GM12873 (cell line): ENCODE measurements at regions not wholly inside any gene's neighbourhood (a gene's known extent, or its start where the extent isn't known, plus 50 kb on each side); places are given as distances from the start of the nearest gene placed in this dataset.

Source experiments
- CTCF ChIP-seq: IDR thresholded peaks from 2 replicates; pipeline ENCODE4 v1.5.1; 2012; ENCODE audit warnings: low read depth, mild to moderate bottlenecking, moderate library complexity, low read length, control low read depth; ENCODE audit not compliant: insufficient read depth; ENCODE audit errors: missing control alignments

GRCh38 chr6:48755315-48755714 lies 644.3 kb upstream of the PTCHD4 start:
- no peak for TF ChIP-seq CTCF

GRCh38 chr6:48754641-48755040 lies 643.6 kb upstream of the PTCHD4 start:
- no peak for TF ChIP-seq CTCF

GRCh38 chr6:48750861-48751260 lies 639.9 kb upstream of the PTCHD4 start:
- TF ChIP-seq CTCF, result no peak

- TF ChIP-seq CTCF, result no peak
Observed at GRCh38 chr6:48747471-48747870, 636.5 kb upstream of the PTCHD4 start.

- no peak for TF ChIP-seq CTCF
Observed at GRCh38 chr6:48747040-48747439, 636.0 kb upstream of the PTCHD4 start.

GRCh38 chr6:48744948-48745347 lies 634.0 kb upstream of the PTCHD4 start:
- TF ChIP-seq CTCF, result no peak

DNA sequence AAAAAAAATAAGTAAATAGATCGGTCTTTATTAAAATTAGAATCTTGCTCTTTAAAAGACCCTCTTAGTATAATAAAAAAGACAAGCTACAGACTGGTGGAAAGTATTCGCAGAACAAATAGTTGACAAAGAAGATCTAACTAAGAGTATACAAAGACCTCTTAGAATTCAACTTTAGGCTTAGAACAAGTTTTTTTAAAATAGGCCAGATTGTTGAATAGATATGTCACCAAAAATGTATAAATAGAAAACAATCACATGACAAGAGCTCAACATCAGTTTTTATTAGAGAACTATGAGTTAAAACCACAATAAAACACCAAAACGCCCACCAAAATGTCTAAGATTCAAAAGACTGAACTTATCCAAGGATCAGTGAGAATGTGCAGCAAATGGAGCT lies 632.7 kb upstream of the PTCHD4 start:
- TF ChIP-seq CTCF, result no peak
